Heart left ventricle (tissue), 13 donors: ENCODE measurements at regions not wholly inside any gene's neighbourhood (a gene's known extent, or its start where the extent isn't known, plus 50 kb on each side); places are given as distances from the start of the nearest gene placed in this dataset.

ENCODE experiments used
- CTCF ChIP-seq, 12 donors: fragments of 200-600 bp; sonication (generic) in 4 of 12; IDR thresholded peaks; one replicate each; pipeline versions ENCODE4 v1.5.0 to v1.8.0; 2018 to 2022; ENCODE audit warnings: antibody characterized with exemption in 12 of 12, mild to moderate bottlenecking in 5 of 12
- POLR2A ChIP-seq, 2 donors: fragments of 450-650 bp; IDR thresholded peaks; one replicate each; pipeline ENCODE4 v1.6.1; 2017; ENCODE audit warnings: antibody characterized with exemption in 2 of 2, mild to moderate bottlenecking in 2 of 2, moderate library complexity in 2 of 2
- donor health status: ischemic (EF 13 %, LVEDD 7.1; RV severe dilation, severe dysfunction).
- donor health status: DM: no; HTN: yes; CAD: no.
- donor health status: DM: no; HTN: no; CAD: no.
- donor health status: ischemic (EF 25% LVEDD 6.9; RV normal size, moderate dysfunction).
- donor health status: ischemic (EF 25% LVEDD 5.7; RV mildly dilated, moderate dysfunction).
- donor health status: ischemic (EF 35%, LVEDD 5.7; RV mildly dilated, moderate dysfunction).
- donor health status: nonischemic (EF 11% LVEDD 7.7; RV severe dilation, severe dysfunction).
- donor health status: DM: yes; HTN: yes; CAD: no.
- donor health status: PGD.
- donor health status: ischemic (EF 29% LVEDD 5.4; RV normal size, mild dysfunction).
- donor health status: nonischemic (EF 23%, LVEDD 6.1; RV moderate dilation, normal function).

DNA sequence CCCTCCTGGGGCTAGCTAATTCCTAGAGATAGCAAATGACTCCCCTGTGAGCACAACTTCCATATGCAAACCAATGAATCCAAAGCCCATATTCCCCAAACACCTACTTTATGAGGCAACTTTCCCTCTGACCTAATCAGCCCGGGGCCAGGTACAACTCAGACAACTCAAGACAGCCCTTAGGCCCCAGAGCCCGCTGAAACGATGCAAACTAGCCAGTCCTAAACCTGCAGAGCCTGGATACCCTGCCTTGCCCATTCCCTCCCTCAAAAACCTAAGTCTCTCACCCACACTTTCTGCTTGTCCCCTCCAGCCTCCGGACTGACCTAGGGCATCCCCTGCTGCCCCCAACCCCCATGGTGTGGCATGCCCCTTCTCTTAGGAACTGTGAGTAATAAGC is 142.8 kb downstream of the ACTR3 start:
- TF ChIP-seq POLR2A (IDR thresholded peaks at IDR 0.05) (no peak), CTCF (IDR thresholded peaks at IDR 0.05) (no peak)
